Skeletal muscle tissue (tissue), 3 donors: ENCODE measurements at regions not wholly inside any gene's neighbourhood (a gene's known extent, or its start where the extent isn't known, plus 50 kb on each side); places are given as distances from the start of the nearest gene placed in this dataset.
"Not testable (repeated sequence)": the region's sequence is repeated elsewhere in the genome, so short reads cannot be mapped to it uniquely, and the experiment has no call there.

Experiments used
- H3K27ac ChIP-seq: one replicate; pipeline ENCODE4 v1.7.0; 2013; ENCODE audit warnings: mild to moderate bottlenecking, low read depth, low read length, inconsistent platforms
- H3K27me3 ChIP-seq, 3 donors: one replicate each; pipeline ENCODE4 v1.7.0; 2013; ENCODE audit warnings: low read length in 3 of 3; ENCODE audit not compliant: control insufficient read depth in 3 of 3, insufficient read depth in 3 of 3
- H3K36me3 ChIP-seq, 3 donors: one replicate each; pipeline ENCODE4 v1.7.0; 2013; ENCODE audit warnings: low read length in 3 of 3; ENCODE audit not compliant: control insufficient read depth in 3 of 3, insufficient read depth in 3 of 3
- H3K4me1 ChIP-seq, 3 donors: one replicate each; pipeline ENCODE4 v1.7.0; 2013; ENCODE audit warnings: low read length in 3 of 3, mild to moderate bottlenecking in 3 of 3; ENCODE audit not compliant: control insufficient read depth in 3 of 3, insufficient read depth in 3 of 3
- H3K4me3 ChIP-seq, 3 donors: one replicate each; pipeline ENCODE4 v1.7.0; 2013; ENCODE audit warnings: low read length in 3 of 3
- H3K9ac ChIP-seq, 3 donors: one replicate each; pipeline ENCODE4 v1.7.0; 2013; ENCODE audit warnings: low read length in 3 of 3, mild to moderate bottlenecking in 3 of 3, moderate library complexity in 2 of 3, low read depth in 1 of 3
- H3K9me3 ChIP-seq, 3 donors: one replicate each; pipeline ENCODE4 v1.7.0; 2013; ENCODE audit warnings: low read length in 3 of 3; ENCODE audit not compliant: control insufficient read depth in 3 of 3
- donor health status: Osteomylitis.

DNA sequence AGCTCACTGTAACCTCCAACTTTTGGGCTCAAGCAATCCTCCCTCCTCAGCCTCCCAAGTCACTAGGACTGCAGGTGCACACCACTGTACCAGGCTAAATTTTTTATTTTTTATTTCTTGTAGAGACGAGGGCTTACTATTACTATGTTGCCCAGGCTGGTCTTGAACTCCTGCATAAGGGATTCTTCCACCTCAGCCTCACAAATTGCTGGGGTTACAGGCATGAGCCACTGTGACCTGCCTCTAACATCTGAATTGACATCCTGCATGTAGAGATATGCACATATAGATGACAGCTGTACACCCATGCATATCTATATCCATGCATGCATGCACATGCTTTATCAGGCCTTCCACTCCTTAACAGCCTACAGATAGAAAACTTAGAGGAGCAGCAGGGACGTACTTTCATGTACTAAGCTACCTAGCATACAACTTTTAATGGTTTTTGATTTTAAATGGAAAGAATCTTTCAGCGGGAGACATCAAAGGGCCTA, 740.9 kb upstream of the TPTE start:
- no peaks in the 10 kb centered on the region for H3K4me1 ChIP-seq
- no peak overlapping the region for H3K27ac ChIP-seq

DNA sequence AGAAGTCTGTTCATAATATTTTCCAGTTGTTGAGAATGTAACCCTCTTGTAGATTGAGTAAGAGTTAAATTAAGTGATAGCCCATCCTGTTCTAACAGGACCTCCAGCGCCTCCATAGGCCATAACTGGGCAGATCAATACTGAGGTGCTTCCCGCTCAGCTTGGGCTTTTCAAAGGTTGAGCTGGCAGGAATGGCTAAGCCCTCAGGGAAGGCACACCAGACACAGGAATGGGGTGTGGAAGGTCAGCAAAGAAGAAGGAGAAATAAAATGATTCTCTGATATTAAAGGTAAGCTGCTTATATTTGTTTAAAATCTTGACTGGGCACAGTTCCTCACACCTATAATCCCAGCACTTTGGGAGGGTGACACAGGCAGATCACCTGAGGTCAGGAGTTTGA, 737.8 kb upstream of the TPTE start:
- not testable (repeated sequence) for H3K27me3 ChIP-seq, H3K9ac ChIP-seq, H3K4me3 ChIP-seq, H3K27ac ChIP-seq, H3K36me3 ChIP-seq, H3K4me1 ChIP-seq, H3K9me3 ChIP-seq

More for the DNA sequence above, 740.9 kb upstream of the TPTE start:
- no peak overlapping the region for H3K4me3 ChIP-seq
- H3K27me3 ChIP-seq = no peaks in the 10 kb centered on the region
- H3K9me3 ChIP-seq = peaks cover 0 to 2% (median 1%) of the 10 kb centered on the region in 3 donors
- no peaks in the 10 kb centered on the region for H3K36me3 ChIP-seq
- H3K9ac ChIP-seq = no peak overlapping the region

DNA sequence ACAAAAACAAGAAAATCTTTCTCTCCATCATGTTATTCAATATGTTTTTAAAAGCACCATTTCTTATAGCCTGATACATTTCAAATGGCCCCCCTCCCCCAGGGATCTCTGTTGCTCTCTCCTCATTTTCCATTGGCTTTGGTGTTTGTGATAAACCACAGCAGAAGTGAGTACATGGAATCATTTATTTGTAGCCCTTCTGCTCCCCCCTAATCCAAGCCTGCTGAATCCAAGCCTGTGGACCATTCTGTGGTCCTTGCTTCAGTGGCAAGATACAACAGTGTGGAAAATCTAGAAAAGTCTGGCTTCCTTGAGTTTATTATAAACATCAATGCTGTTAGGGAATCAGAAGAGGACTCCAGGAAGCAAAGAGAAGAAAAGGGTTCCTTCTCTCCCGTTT, 737.2 kb upstream of the TPTE start:
- H3K9me3 ChIP-seq, H3K27ac ChIP-seq, H3K36me3 ChIP-seq, H3K9ac ChIP-seq, H3K27me3 ChIP-seq, H3K4me3 ChIP-seq, H3K4me1 ChIP-seq: not testable (repeated sequence)

DNA sequence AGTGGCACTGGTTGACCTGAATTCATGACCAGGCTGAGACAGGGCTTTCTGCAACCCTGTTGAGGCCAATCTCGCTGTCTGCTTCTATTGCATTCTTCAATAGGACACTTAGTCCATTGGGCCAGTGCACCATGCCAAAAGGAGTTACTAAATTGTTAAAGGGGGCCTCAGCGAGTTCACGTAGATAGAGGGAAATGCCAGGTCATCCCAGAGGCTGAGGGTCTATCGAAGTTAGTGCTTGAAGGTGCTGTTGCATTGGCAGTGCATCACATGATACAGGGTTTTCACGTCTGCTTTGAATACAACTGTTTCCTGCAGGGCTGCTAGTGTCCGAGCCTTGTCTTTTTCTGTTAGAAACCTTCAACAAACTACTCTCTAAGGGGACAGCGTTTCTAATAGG, 735.3 kb upstream of the TPTE start:
- not testable (repeated sequence) for H3K36me3 ChIP-seq, H3K9me3 ChIP-seq, H3K9ac ChIP-seq, H3K4me3 ChIP-seq, H3K27ac ChIP-seq, H3K27me3 ChIP-seq, H3K4me1 ChIP-seq

DNA sequence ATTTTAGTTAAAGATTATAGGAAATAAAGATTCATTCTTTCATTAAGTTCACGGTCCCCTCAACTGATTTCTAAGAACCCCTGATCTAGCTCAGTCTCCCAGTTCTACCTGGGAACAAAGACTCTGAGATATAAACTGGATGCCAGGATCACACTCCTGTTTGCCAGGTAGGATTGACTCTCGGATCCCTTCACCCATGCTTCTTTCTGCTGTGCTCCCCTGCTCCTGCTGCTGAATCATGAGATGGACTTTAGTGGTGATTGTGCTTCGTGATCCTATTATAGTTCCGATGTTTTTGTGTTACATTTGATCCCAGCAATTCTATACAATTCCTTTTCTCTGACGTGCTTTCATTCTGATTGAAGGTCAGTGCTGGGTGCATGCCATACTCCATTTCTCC, 733.1 kb upstream of the TPTE start:
- H3K27ac ChIP-seq, H3K36me3 ChIP-seq, H3K4me3 ChIP-seq, H3K9me3 ChIP-seq, H3K4me1 ChIP-seq, H3K27me3 ChIP-seq, H3K9ac ChIP-seq: not testable (repeated sequence)

DNA sequence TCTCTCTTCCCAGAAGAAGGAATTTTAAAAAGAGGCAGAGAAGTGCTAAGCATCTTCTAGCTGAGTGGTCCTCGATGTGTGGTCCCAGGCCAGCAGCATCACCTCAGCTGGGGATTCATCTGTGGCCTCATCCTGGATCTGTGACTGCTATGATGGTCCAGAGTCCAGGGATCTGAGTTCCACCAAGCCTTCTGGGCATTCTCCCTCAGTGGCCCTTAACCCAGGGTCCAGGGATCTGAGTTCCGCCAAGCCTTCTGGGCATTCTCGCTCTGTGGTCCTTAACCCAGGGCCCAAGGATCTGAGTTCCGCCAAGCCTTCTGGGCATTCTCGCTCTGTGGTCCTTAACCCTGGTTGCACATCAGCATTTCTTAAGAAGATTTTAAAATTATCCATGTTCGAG, 731.0 kb upstream of the TPTE start:
- H3K27ac ChIP-seq, H3K4me1 ChIP-seq, H3K4me3 ChIP-seq, H3K9me3 ChIP-seq, H3K36me3 ChIP-seq, H3K27me3 ChIP-seq, H3K9ac ChIP-seq: not testable (repeated sequence)

DNA sequence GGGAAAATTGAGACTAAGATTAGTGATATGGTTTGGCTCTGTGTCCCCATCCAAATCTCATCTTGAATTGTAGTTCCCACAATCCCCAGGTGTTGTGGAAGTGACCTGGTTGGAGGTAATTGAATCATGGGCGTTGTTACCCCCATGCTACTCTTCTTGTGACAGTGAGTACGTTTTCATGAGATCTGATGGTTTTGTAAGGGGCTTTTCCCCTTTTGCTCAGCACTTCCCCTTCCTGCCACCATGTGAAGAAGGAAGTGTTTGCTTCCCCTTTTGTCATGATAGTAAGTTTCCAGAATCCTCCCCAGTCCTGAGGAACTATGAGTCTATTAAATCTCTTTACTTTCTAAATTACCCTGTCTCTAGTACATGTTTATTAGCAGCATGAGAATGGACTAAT, 729.9 kb upstream of the TPTE start:
- H3K4me1 ChIP-seq, H3K27me3 ChIP-seq, H3K27ac ChIP-seq, H3K4me3 ChIP-seq, H3K9ac ChIP-seq, H3K36me3 ChIP-seq, H3K9me3 ChIP-seq: not testable (repeated sequence)

DNA sequence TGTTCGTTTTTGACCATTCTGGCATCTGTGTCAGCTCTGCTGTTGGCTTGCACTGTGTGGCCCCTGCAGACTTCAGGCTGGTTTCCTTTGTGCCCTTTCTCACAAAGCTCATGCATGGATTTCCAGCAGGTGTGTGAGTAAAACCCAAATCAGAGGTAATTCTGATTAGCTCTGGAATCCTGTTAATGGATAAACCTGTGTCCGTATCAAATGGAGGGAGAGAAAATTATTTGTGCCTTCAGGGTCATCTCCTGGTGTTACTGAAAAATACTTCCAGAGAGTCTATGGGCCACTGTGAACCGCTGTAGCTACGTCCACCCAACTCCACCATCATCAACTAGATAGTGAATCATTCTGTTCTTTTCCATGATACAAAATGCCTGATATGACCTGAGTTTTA, 726.1 kb upstream of the TPTE start:
- H3K4me1 ChIP-seq, H3K27ac ChIP-seq, H3K27me3 ChIP-seq, H3K4me3 ChIP-seq, H3K36me3 ChIP-seq, H3K9ac ChIP-seq, H3K9me3 ChIP-seq: not testable (repeated sequence)

DNA sequence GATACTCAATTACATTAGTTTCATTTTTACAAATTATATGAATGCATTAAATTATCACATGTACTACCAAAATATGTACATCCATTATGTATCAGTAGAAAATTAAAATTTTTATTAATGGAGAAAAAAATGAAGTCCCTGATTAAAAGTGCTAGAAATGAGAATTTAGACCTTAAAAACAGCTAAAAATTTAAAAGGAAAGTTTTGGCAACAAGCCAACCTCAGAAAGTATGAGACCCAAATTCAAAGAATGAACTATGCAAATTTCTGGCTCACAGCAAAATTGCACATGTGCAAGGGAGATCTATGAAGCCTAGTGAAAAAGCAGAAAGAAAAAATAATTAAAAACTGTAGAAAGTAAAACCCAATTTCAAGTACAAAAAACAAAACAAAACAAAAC, 725.1 kb upstream of the TPTE start:
- H3K4me1 ChIP-seq, H3K27me3 ChIP-seq: not testable (repeated sequence)

DNA sequence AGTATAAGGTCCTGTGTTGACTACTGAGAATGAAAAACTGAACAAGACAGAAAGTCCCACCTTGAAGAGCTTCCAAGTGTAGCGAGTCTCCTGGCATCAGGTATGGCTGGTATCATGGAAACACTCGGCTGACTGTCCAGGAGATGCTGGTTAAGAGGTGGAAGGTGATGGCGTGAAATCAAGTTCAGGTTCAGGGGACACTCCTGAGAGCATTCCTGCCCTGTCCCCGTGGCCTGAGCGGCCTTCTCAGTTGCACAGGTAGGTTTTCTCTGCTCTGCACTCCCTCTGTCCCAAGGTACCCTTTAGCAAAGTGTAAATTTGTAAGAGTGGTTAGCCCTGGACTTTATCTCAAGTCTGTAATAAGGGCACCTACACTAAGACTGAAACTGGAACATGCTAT, 713.7 kb upstream of the TPTE start:
- H3K4me1 ChIP-seq = not testable (repeated sequence)

More for the DNA sequence above, 725.1 kb upstream of the TPTE start:
- H3K36me3 ChIP-seq, H3K9me3 ChIP-seq, H3K27ac ChIP-seq, H3K4me3 ChIP-seq, H3K9ac ChIP-seq: not testable (repeated sequence)

More for the DNA sequence above, 713.7 kb upstream of the TPTE start:
- H3K27ac ChIP-seq, H3K27me3 ChIP-seq, H3K36me3 ChIP-seq, H3K9ac ChIP-seq, H3K9me3 ChIP-seq, H3K4me3 ChIP-seq: not testable (repeated sequence)
